GM12873 (cell line): ENCODE measurements at regions not wholly inside any gene's neighbourhood (a gene's known extent, or its start where the extent isn't known, plus 50 kb on each side); places are given as distances from the start of the nearest gene placed in this dataset.

Source experiments
- TF ChIP-seq, protein P1 (sequence below): IDR thresholded peaks from 2 replicates; pipeline ENCODE4 v1.5.1; 2012; ENCODE audit warnings: low read depth, mild to moderate bottlenecking, moderate library complexity, low read length, control low read depth; ENCODE audit not compliant: insufficient read depth; ENCODE audit errors: missing control alignments

DNA sequence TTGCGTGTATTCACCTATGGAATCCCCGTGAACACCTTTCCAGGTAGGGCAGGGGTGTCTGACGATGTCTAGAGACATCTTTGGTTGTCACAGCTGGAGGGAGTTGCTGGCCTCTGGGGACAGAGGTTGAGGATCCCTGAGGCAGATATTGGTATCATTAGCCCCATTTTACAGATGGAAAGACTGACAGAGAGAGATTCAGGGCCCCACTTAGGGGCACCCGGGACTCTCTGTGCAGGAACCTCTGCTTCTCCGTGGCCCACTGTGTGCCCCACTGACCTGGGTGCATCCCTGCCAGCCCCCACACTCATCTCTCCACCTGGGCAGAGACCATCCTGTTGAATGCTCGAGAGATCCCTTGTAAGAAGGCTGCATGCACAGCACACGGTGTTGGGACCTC is 111.2 kb downstream of the EDN3 start:
- TF ChIP-seq, protein P1, sequence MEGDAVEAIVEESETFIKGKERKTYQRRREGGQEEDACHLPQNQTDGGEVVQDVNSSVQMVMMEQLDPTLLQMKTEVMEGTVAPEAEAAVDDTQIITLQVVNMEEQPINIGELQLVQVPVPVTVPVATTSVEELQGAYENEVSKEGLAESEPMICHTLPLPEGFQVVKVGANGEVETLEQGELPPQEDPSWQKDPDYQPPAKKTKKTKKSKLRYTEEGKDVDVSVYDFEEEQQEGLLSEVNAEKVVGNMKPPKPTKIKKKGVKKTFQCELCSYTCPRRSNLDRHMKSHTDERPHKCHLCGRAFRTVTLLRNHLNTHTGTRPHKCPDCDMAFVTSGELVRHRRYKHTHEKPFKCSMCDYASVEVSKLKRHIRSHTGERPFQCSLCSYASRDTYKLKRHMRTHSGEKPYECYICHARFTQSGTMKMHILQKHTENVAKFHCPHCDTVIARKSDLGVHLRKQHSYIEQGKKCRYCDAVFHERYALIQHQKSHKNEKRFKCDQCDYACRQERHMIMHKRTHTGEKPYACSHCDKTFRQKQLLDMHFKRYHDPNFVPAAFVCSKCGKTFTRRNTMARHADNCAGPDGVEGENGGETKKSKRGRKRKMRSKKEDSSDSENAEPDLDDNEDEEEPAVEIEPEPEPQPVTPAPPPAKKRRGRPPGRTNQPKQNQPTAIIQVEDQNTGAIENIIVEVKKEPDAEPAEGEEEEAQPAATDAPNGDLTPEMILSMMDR, result no peak

DNA sequence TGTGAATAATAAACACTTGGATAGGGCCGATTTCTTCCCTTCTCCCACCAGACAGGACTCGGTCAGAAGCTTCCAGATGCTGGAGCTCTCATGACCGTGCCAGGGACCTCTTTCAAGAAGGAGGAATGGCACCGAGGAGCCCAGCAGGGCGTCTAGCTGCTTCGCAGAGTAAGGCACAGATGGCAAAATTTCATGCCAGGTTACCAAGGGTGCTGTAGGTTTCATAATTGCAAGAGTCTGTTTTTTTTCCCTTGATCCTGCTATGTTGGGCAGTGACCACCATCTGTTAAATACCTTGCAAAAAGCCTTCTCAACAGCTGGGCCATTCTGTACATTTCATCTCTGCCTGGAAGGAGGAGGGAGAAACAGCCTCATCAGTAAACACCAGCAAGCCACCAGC is 111.8 kb downstream of the EDN3 start:
- TF ChIP-seq, protein P1, result no peak

DNA sequence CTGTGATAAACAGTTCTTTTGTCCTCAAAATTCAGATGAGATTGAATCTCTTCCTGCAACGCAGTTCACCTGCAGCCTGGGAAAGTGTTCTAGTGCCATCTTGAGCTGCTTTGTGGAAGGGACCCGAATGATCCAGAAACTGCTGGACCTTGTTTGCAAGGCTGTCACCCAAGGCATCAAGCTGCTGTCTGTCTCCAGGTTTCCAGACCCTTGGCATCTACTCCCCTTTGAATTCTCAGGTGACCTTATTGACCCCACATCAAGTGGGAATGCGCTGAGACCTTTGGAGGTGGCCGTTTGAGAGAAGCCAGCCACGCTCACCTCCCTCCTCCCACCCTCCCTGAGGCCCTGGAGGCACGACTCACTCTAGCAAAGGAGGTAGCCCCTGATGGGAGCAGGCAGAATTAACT is 112.5 kb downstream of the EDN3 start:
- TF ChIP-seq, protein P1, result no peak

DNA sequence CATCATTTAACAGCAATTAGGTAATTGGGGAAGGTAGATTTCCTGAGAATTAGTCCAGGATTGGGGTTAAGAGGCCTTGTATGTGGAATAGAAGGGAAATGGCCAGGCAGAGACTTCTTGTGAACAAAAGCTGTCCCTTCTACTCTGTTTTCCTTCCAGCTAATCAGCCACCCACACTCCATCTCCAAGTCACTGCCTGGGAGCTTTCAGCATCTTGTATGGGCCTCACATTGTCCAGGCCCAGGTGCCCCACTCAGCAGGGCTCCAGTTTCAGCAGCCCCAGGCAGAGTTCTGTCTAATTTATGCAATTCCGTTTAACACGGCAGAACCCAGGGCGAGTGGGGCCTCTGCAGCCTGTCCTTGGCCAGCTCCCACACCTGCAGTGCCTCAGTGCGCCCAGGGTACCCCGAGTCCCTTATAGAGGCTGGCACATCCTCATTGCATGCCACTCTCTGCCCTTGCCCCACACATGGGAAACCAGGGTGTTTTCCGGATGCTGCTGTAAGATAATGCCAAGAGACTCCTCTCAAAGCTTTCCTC is 113.0 kb downstream of the EDN3 start:
- TF ChIP-seq, protein P1, result no peak

DNA sequence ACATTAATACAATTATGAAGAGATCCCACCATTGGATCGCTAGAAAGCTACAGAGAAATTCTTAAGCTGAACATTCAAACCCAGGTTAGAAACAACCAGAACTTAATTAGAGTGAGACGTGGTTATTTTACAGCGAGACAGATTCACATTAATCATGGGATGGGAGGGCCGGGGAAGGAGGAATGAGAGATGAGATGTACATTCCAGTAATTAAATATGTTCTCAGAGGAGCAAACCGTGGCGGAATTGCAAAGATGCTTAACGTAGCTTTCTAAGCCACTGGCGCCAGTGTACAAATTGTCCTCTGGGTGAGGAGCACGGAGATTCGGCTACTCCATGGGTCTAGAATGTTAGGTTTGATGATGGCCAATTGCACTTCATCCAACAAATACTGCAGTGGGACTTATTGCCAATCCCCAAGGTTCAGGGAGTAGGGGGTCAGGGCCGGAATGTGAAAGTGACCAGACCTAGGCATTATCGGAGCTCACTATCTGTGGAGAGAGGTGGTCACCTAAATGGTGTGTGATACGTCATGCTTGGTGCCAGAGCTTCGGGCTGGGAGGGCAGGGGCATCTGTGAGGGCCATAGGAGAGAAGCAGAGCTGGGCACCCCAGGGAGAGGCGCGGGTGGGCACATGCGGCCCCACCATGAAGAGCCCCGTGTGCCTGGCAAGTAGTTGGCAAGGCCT is 114.7 kb downstream of the EDN3 start:
- TF ChIP-seq, protein P1, result no peak

DNA sequence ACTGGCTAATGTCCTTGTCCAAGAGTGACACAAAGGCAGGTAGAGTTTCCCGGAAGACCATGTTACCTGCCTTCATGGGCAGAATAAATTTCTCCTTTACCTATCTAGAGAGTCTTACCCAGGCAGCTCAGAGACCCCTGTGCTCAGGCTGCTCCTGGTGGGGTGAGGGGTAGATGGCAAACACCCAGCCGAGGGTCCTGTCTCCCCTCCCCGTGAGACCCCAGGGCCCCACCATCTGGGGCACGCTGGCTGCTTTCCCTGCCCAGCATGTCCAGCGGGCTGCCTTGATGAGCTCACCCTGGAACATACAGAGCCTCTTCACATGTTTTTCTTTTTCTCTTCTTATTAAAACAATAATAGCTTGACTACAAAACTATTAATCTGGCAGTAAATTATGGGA is 116.5 kb downstream of the EDN3 start:
- TF ChIP-seq, protein P1, result no peak

DNA sequence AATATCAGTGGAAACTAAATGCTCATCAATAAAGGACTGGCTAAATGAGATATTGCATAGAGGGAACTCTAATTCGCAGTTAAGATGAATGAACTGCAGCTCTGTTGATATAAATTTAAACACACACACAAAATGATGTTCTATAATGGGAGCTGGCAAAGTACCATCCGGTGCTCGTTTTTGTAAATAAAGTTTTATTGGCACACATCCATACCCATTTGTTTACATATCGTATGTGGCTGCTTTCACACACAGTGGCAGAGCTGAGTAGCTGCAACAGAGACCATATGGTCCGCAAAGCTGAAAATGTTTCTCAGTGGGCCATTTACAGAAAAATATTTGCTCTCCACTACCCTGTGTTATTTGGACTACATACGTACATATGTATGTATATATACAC is 120.7 kb downstream of the EDN3 start:
- TF ChIP-seq, protein P1, result no peak
